Prostate gland (tissue), 2 donors: ENCODE measurements at regions not wholly inside any gene's neighbourhood (a gene's known extent, or its start where the extent isn't known, plus 50 kb on each side); places are given as distances from the start of the nearest gene placed in this dataset.

Experiments used
- POLR2A ChIP-seq: fragments of 450-650 bp; IDR thresholded peaks from one replicate; pipeline ENCODE4 v1.6.1; 2016; ENCODE audit warnings: antibody characterized with exemption, mild to moderate bottlenecking
- POLR2AphosphoS5 ChIP-seq: sonication (generic); formaldehyde crosslinking; IDR thresholded peaks from one replicate; pipeline ENCODE4 v1.6.1; 2017; ENCODE audit warnings: antibody characterized with exemption
- TF ChIP-seq, protein P1 (sequence below), 4 experiments: fragments of 200-600 bp in 2 of 4; fragments of 450-650 bp in 2 of 4; sonication (generic) in 2 of 4; IDR thresholded peaks; 1 replicate in 3 of 4; 2 replicates in 1 of 4; pipeline ENCODE4 v1.5.1; 2016 to 2019; ENCODE audit warnings: antibody characterized with exemption in 4 of 4, mild to moderate bottlenecking in 2 of 4, moderate library complexity in 2 of 4

GRCh38 chr13:99436686-99437416 is 64.4 kb upstream of the TM9SF2 start:
- TF ChIP-seq POLR2A (no peak), POLR2AphosphoS5 (peak; percentile 41)
- TF ChIP-seq, protein P1, sequence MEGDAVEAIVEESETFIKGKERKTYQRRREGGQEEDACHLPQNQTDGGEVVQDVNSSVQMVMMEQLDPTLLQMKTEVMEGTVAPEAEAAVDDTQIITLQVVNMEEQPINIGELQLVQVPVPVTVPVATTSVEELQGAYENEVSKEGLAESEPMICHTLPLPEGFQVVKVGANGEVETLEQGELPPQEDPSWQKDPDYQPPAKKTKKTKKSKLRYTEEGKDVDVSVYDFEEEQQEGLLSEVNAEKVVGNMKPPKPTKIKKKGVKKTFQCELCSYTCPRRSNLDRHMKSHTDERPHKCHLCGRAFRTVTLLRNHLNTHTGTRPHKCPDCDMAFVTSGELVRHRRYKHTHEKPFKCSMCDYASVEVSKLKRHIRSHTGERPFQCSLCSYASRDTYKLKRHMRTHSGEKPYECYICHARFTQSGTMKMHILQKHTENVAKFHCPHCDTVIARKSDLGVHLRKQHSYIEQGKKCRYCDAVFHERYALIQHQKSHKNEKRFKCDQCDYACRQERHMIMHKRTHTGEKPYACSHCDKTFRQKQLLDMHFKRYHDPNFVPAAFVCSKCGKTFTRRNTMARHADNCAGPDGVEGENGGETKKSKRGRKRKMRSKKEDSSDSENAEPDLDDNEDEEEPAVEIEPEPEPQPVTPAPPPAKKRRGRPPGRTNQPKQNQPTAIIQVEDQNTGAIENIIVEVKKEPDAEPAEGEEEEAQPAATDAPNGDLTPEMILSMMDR (IDR thresholded peaks at IDR 0.05): peak; percentile 98 to 100 (median 98)
